T-cell (primary cell): ENCODE measurements at regions not wholly inside any gene's neighbourhood (a gene's known extent, or its start where the extent isn't known, plus 50 kb on each side); places are given as distances from the start of the nearest gene placed in this dataset.

Source experiments
- ATAC-seq, 4 experiments: fragments of 200-7000 bp in 3 of 4; fragments of 150-1000 bp in 1 of 4; cut with Tn5 transposase; replicated peaks in 1 of 4; 1 replicate in 3 of 4; 2 replicates in 1 of 4; pipeline ENCODE4 v1.10.0; 2021; ENCODE audit warnings: moderate library complexity in 3 of 4, mild to moderate bottlenecking in 2 of 4, moderate number of reproducible peaks in 1 of 4
- CTCF ChIA-PET, 2 donors: fragments of 300-600 bp; sonication (Branson Sonifier 250); formaldehyde crosslinking; loops; one replicate each; lab custom pipeline; 2022; ENCODE audit warnings: antibody characterized with exemption in 2 of 2; lab: Charles Lee
- POLR2A ChIA-PET, 2 donors: fragments of 300-600 bp; sonication (Branson Sonifier 250); formaldehyde crosslinking; loops; one replicate each; lab custom pipeline; 2022; ENCODE audit warnings: antibody characterized with exemption in 2 of 2; lab: Charles Lee
- DNase-seq, 35 experiments: peaks; one replicate each; pipeline versions ENCODE4 v3.0.0 to v3.0.0-alpha.2; 2013 to 2023
- H3K27ac ChIP-seq: one replicate; pipeline ENCODE4 v1.5.1; 2013; ENCODE audit warnings: low read length
- H3K27me3 ChIP-seq, 2 experiments: replicated peaks in 1 of 2; 1 replicate in 1 of 2; 2 replicates in 1 of 2; pipeline versions ENCODE4 v1.6.1 to v1.7.0; 2013; ENCODE audit warnings: low read length in 1 of 2, mixed read lengths in 1 of 2; ENCODE audit not compliant: control insufficient read depth in 2 of 2, insufficient read depth in 2 of 2; ENCODE audit errors: extremely low read depth in 1 of 2
- H3K36me3 ChIP-seq, 2 donors: 1 replicate in 1 of 2; 2 replicates in 1 of 2; pipeline versions ENCODE4 v1.6.1 to v1.7.0; 2013; ENCODE audit warnings: low read length in 1 of 2; ENCODE audit not compliant: control insufficient read depth in 2 of 2, insufficient read depth in 1 of 2; ENCODE audit errors: extremely low read depth in 1 of 2
- H3K4me1 ChIP-seq, 2 experiments: 1 replicate in 1 of 2; 2 replicates in 1 of 2; pipeline versions ENCODE4 v1.6.1 to v1.7.0; 2013; ENCODE audit warnings: low read length in 2 of 2, mixed read lengths in 1 of 2; ENCODE audit not compliant: insufficient read depth in 2 of 2, control insufficient read depth in 1 of 2; ENCODE audit errors: extremely low read depth in 1 of 2
- H3K4me3 ChIP-seq, 2 donors: 1 replicate in 1 of 2; 2 replicates in 1 of 2; pipeline versions ENCODE4 v1.5.1 to v1.7.0; 2013; ENCODE audit warnings: mild to moderate bottlenecking in 2 of 2, low read length in 1 of 2, moderate library complexity in 1 of 2; ENCODE audit not compliant: control insufficient read depth in 1 of 2; ENCODE audit errors: extremely low read depth in 1 of 2
- H3K9me3 ChIP-seq: 2 replicates; pipeline ENCODE4 v1.7.0; 2013
- H3K27ac Mint-ChIP-seq, 2 donors: one replicate each; pipeline ENCODE4 v1.8.0; 2020 to 2021; ENCODE audit warnings: mild to moderate bottlenecking in 2 of 2, mixed read lengths in 2 of 2
- H3K27me3 Mint-ChIP-seq, 2 donors: one replicate each; pipeline ENCODE4 v1.8.0; 2021 to 2022; ENCODE audit warnings: mixed read lengths in 2 of 2
- H3K36me3 Mint-ChIP-seq: one replicate; pipeline ENCODE4 v1.8.0; 2021; ENCODE audit warnings: mixed read lengths
- H3K4me1 Mint-ChIP-seq, 3 donors: one replicate each; pipeline ENCODE4 v1.8.0; 2020 to 2022; ENCODE audit warnings: mixed read lengths in 3 of 3, mild to moderate bottlenecking in 1 of 3
- H3K4me3 Mint-ChIP-seq, 3 donors: one replicate each; pipeline ENCODE4 v1.8.0; 2020 to 2022; ENCODE audit warnings: mild to moderate bottlenecking in 3 of 3, mixed read lengths in 3 of 3, moderate library complexity in 3 of 3
- H3K9me3 Mint-ChIP-seq, 3 donors: one replicate each; pipeline ENCODE4 v1.8.0; 2020 to 2022; ENCODE audit warnings: mixed read lengths in 3 of 3
- WGBS: methylation state at CpG from one replicate; pipeline ENCODE4 v1.1.5; 2013; ENCODE audit warnings: missing lambda C conversion rate; ENCODE audit not compliant: insufficient coverage; 5-methylcytosine and 5-hydroxymethylcytosine counted together

DNA sequence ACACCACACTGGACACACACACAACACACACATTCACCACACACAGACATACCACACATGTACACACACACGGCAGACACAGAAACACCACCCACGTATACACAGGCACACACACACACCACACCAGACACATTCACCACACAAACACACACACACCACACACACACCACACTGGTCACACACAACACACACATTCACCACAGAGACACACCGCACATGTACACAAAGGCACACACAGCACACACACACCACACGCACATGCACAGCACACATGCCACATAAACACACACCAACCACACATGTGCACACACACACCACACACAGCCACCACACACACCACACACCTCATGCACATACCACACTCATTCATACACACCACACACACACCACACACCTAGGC is 84.2 kb upstream of the PRR5 start:
- peaks cover 8 to 29% of the 10 kb centered on the region in 2 experiments for H3K4me1 ChIP-seq
- Mint-ChIP-seq H3K9me3 (peaks cover 0 to 9% (median 6%) of the 10 kb centered on the region in 3 donors), H3K4me3 (no peak overlapping the region), H3K4me1 (peaks cover 0 to 8% (median 7%) of the 10 kb centered on the region in 3 donors), H3K27me3 (no peaks in the 10 kb centered on the region), H3K36me3 (no peaks in the 10 kb centered on the region), H3K27ac (no peak overlapping the region)
- no peaks in the 10 kb centered on the region for H3K9me3 ChIP-seq
- 93% methylated on average over 4 of the region's 4 CpGs for WGBS
- H3K4me3 ChIP-seq: no peak overlapping the region
- no peak overlapping the region for H3K27ac ChIP-seq
- POLR2A ChIA-PET: no interaction called here
- peaks cover 0 to 10% of the 10 kb centered on the region in 2 experiments for H3K27me3 ChIP-seq
- CTCF ChIA-PET: no interaction called here
- DNase-seq (no peak), ATAC-seq (no peak)
- H3K36me3 ChIP-seq: no peaks in the 10 kb centered on the region

- Histone ChIP-seq H3K4me1 (peaks cover 8 to 29% of the 10 kb centered on the region in 2 experiments), H3K36me3 (no peaks in the 10 kb centered on the region), H3K9me3 (no peaks in the 10 kb centered on the region), H3K27ac (no peak overlapping the region), H3K4me3 (no peak overlapping the region), H3K27me3 (peaks cover 0 to 10% of the 10 kb centered on the region in 2 experiments)
- no peaks in the 10 kb centered on the region for H3K36me3 Mint-ChIP-seq
- 68% methylated on average over 18 of the region's 19 CpGs for WGBS
- H3K4me3 Mint-ChIP-seq: no peak overlapping the region
- ChIA-PET CTCF (no interaction called here), POLR2A (no interaction called here)
- H3K4me1 Mint-ChIP-seq: peaks cover 0 to 7% (median 5%) of the 10 kb centered on the region in 3 donors
- peaks cover 0 to 11% (median 9%) of the 10 kb centered on the region in 3 donors for H3K9me3 Mint-ChIP-seq
- no peaks in the 10 kb centered on the region for H3K27me3 Mint-ChIP-seq
- ATAC-seq (no peak), DNase-seq (no peak)
- no peak overlapping the region for H3K27ac Mint-ChIP-seq
Observed at GRCh38 chr22:44616882-44617655, 84.9 kb upstream of the PRR5 start.

- Mint-ChIP-seq H3K36me3 (no peaks in the 10 kb centered on the region), H3K27me3 (no peaks in the 10 kb centered on the region), H3K4me1 (peaks cover 0 to 7% (median 2%) of the 10 kb centered on the region in 3 donors), H3K27ac (no peak overlapping the region), H3K9me3 (peaks cover 0 to 14% (median 12%) of the 10 kb centered on the region in 3 donors), H3K4me3 (no peak overlapping the region)
- CTCF ChIA-PET: no interaction called here
- Histone ChIP-seq H3K4me1 (peaks cover 8 to 29% of the 10 kb centered on the region in 2 experiments), H3K9me3 (no peaks in the 10 kb centered on the region), H3K4me3 (no peak overlapping the region), H3K36me3 (no peaks in the 10 kb centered on the region), H3K27ac (no peak overlapping the region), H3K27me3 (peaks cover 0 to 7% of the 10 kb centered on the region in 2 experiments)
- ATAC-seq (no peak), DNase-seq (no peak)
- POLR2A ChIA-PET: no interaction called here
- 38% methylated on average over 2 of the region's 9 CpGs for WGBS
Observed at GRCh38 chr22:44616461-44616860, 85.5 kb upstream of the PRR5 start.

DNA sequence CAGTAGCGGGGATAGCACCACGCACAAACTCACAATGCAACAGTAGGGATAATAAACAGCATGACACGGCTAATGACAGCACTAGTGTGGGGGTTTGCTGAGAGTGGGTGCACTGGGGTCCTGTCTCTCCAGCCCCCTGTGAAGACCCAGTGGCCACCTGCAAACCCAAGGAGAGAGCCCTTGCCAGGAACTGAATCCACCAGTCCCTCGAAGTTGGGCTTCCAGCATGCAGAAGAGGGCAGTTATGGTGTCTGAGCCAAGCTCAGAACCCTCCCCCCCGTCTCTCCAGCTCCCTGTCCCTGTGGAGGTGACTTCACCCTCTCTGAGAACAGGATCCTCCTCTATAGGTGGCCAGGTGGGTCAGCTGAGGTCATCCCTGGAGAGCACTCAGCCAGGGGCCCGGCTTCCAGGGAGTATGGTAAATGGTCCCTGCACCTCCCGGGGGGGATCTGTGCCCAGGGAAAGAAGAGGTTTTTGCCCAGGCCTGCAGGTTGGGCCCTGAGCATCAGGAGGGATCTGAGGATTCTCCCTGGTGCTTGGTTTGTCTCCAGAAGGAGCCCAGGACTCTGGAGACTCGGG is 86.3 kb upstream of the PRR5 start:
- ChIA-PET POLR2A (no interaction called here), CTCF (no interaction called here)
- Histone ChIP-seq H3K27me3 (peaks cover 0 to 6% of the 10 kb centered on the region in 2 experiments), H3K4me3 (no peak overlapping the region), H3K4me1 (peaks cover 8 to 22% of the 10 kb centered on the region in 2 experiments), H3K36me3 (no peaks in the 10 kb centered on the region), H3K9me3 (no peaks in the 10 kb centered on the region), H3K27ac (no peak overlapping the region)
- ATAC-seq (no peak), DNase-seq (no peak)
- H3K27me3 Mint-ChIP-seq: no peaks in the 10 kb centered on the region
- 93% methylated on average over 5 of the region's 8 CpGs for WGBS
- H3K4me1 Mint-ChIP-seq: peaks cover 0 to 4% (median under 1%) of the 10 kb centered on the region in 3 donors
- no peaks in the 10 kb centered on the region for H3K36me3 Mint-ChIP-seq
- H3K27ac Mint-ChIP-seq: no peak overlapping the region
- no peak overlapping the region for H3K4me3 Mint-ChIP-seq
- peaks cover 0 to 20% (median 12%) of the 10 kb centered on the region in 3 donors for H3K9me3 Mint-ChIP-seq

GRCh38 chr22:44615146-44615545 is 86.9 kb upstream of the PRR5 start:
- H3K27ac Mint-ChIP-seq: no peak overlapping the region
- no peak for DNase-seq
- POLR2A ChIA-PET: interaction anchor here in 1 of 2 donors (0.6 kb wide), 1 partner anchor 118 kb away, joined by 3 read pairs; no protein-coding TSS in a partner anchor

DNA sequence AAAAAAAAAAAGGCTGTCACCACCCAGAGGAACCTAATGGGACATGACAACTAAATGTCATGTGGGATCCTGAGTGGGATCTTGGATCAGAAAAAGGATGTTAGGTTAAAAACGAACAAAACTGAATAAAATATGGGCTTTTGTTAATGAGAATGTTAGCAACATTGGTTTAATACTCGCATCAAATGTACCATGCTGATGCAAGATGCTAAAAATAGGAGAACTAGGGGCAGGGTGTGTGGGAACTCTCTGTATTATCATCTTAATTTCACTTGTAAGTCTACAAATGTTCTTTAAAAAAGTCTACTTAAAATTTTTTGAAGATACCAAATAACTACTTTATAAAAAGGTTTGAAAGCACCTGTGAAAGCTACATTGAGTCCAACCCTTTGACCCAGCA is 88.8 kb upstream of the PRR5 start:
- H3K27me3 ChIP-seq: peaks cover 0 to 10% of the 10 kb centered on the region in 2 experiments
- ATAC-seq: no peak
- H3K9me3 ChIP-seq: no peaks in the 10 kb centered on the region

More at GRCh38 chr22:44615146-44615545, 86.9 kb upstream of the PRR5 start:
- Histone ChIP-seq H3K9me3 (no peaks in the 10 kb centered on the region), H3K27ac (no peak overlapping the region), H3K27me3 (peaks cover 0 to 6% of the 10 kb centered on the region in 2 experiments), H3K36me3 (no peaks in the 10 kb centered on the region), H3K4me3 (no peak overlapping the region), H3K4me1 (peaks cover 5 to 17% of the 10 kb centered on the region in 2 experiments)
- no peaks in the 10 kb centered on the region for H3K36me3 Mint-ChIP-seq
- H3K4me3 Mint-ChIP-seq: no peak overlapping the region
- no peak for ATAC-seq
- H3K27me3 Mint-ChIP-seq: no peaks in the 10 kb centered on the region
- peaks cover 0 to 20% (median 15%) of the 10 kb centered on the region in 3 donors for H3K9me3 Mint-ChIP-seq
- CTCF ChIA-PET: no interaction called here
- no peaks in the 10 kb centered on the region for H3K4me1 Mint-ChIP-seq
- WGBS: 93% methylated on average over 6 of the region's 16 CpGs

More for the DNA sequence above, 88.8 kb upstream of the PRR5 start:
- Mint-ChIP-seq H3K36me3 (no peaks in the 10 kb centered on the region), H3K4me3 (no peak overlapping the region), H3K27me3 (peaks cover 0 to 2% of the 10 kb centered on the region in 2 donors), H3K4me1 (no peaks in the 10 kb centered on the region), H3K27ac (no peak overlapping the region), H3K9me3 (peaks cover 0 to 20% (median 16%) of the 10 kb centered on the region in 3 donors)
- Histone ChIP-seq H3K27ac (no peak overlapping the region), H3K4me3 (no peak overlapping the region), H3K4me1 (peaks cover 2 to 9% of the 10 kb centered on the region in 2 experiments), H3K36me3 (no peaks in the 10 kb centered on the region)
- WGBS: no CpG with 5 or more reads among the region's 2 CpGs
- ChIA-PET CTCF (no interaction called here), POLR2A (no interaction called here)
- DNase-seq: no peak
